Right lobe of liver (tissue), 6 donors: ENCODE measurements at regions not wholly inside any gene's neighbourhood (a gene's known extent, or its start where the extent isn't known, plus 50 kb on each side); places are given as distances from the start of the nearest gene placed in this dataset.
A peak's percentile ranks its signal among the peaks of the same experiment; 100 is the strongest.

Source experiments
- ATAC-seq, 4 donors: fragments of 200-7000 bp; cut with Tn5 transposase; one replicate each; pipeline ENCODE4 v1.9.1; 2020; ENCODE audit warnings: mild to moderate bottlenecking in 4 of 4, moderate library complexity in 4 of 4
- DNase-seq, 3 donors: peaks; one replicate each; pipeline ENCODE4 v3.0.0-alpha.2; 2020
- H3K27ac ChIP-seq, 3 donors: fragments of 200-600 bp; one replicate each; pipeline ENCODE4 v1.8.0; 2022
- H3K27me3 ChIP-seq, 2 donors: fragments of 200-600 bp; one replicate each; pipeline ENCODE4 v1.8.0; 2022
- H3K36me3 ChIP-seq, 4 donors: fragments of 200-600 bp; sonication (generic) in 1 of 4; one replicate each; pipeline versions ENCODE4 v1.5.1 to v1.8.0; 2017 to 2022; ENCODE audit warnings: control low read depth in 1 of 4
- H3K4me1 ChIP-seq, 4 donors: fragments of 200-600 bp; sonication (generic) in 1 of 4; one replicate each; pipeline versions ENCODE4 v1.5.1 to v1.8.0; 2017 to 2022; ENCODE audit warnings: control low read depth in 1 of 4
- H3K4me3 ChIP-seq, 3 donors: fragments of 200-600 bp; one replicate each; pipeline ENCODE4 v1.8.0; 2022
- H3K9me3 ChIP-seq, 4 donors: fragments of 200-600 bp; sonication (generic) in 1 of 4; one replicate each; pipeline versions ENCODE4 v1.5.1 to v1.8.0; 2017 to 2022; ENCODE audit warnings: control low read depth in 1 of 4
- CTCF ChIP-seq, 4 donors: fragments of 200-600 bp in 3 of 4; fragments of 450-650 bp in 1 of 4; IDR thresholded peaks; one replicate each; pipeline versions ENCODE4 v1.5.1 to v1.8.0; 2016 to 2022; ENCODE audit warnings: antibody characterized with exemption in 4 of 4, mild to moderate bottlenecking in 2 of 4
- POLR2A ChIP-seq: fragments of 450-650 bp; IDR thresholded peaks from one replicate; pipeline ENCODE4 v1.6.1; 2017; ENCODE audit warnings: antibody characterized with exemption, mild to moderate bottlenecking
- WGBS: methylation state at CpG from one replicate; pipeline ENCODE4 v1.1.6; 2018; ENCODE audit warnings: low coverage, low lambda C conversion rate; ENCODE audit not compliant: insufficient coverage; ENCODE audit errors: missing lambda C conversion rate; 5-methylcytosine and 5-hydroxymethylcytosine counted together
- intact Hi-C, 2 donors: fragments of 100-400 bp; cut with DNase I; formaldehyde crosslinking; loops; one replicate each; pipeline versions ENCODE4 v1.11.2 to v1.14.1; 2022
- donor health status: DM: no; HTN: yes; CAD: no.
- donor health status: DM: no; HTN: no; CAD: no.
- donor health status: DM: no; HTN: no; CAD: no.
- donor health status: DM: no; HTN: yes; CAD: no.
- donor health status: DM: no; HTN: yes; CAD: no.

- intact Hi-C loops: no loop called here
- ATAC-seq (no peak), DNase-seq (peak in 1 of 3 donors; percentile 39)
- Histone ChIP-seq H3K9me3 (no peaks in the 10 kb centered on the region), H3K4me1 (no peaks in the 10 kb centered on the region), H3K4me3 (no peak overlapping the region), H3K27ac (no peak overlapping the region), H3K27me3 (no peaks in the 10 kb centered on the region), H3K36me3 (no peaks in the 10 kb centered on the region)
- WGBS: no CpG with 5 or more reads among the region's 4 CpGs
- TF ChIP-seq POLR2A: no peak
- TF ChIP-seq CTCF (IDR thresholded peaks at IDR 0.05): no peak
These were observed 136.1 kb downstream of the DCAF12L2 start for GRCh38 chrX:126030021-126030420.

GRCh38 chrX:126063984-126064383 is 102.1 kb downstream of the DCAF12L2 start:
- H3K4me3 ChIP-seq: no peak overlapping the region
- 26% methylated on average over 4 of the region's 4 CpGs for WGBS
- H3K27me3 ChIP-seq: no peaks in the 10 kb centered on the region
- H3K4me1 ChIP-seq: no peaks in the 10 kb centered on the region
- no peaks in the 10 kb centered on the region for H3K36me3 ChIP-seq
- no peak overlapping the region for H3K27ac ChIP-seq
- intact Hi-C loops: no loop called here
- DNase-seq (no peak), ATAC-seq (no peak)
- TF ChIP-seq POLR2A (no peak), CTCF (IDR thresholded peaks at IDR 0.05) (no peak)
- H3K9me3 ChIP-seq: no peaks in the 10 kb centered on the region

- DNase-seq (peak in 1 of 3 donors; percentile 35), ATAC-seq (peak in 1 of 4 donors; percentile 35)
- intact Hi-C loops: no loop called here
- no peak overlapping the region for H3K27ac ChIP-seq
- WGBS: 73% methylated on average over 2 of the region's 9 CpGs
- H3K4me3 ChIP-seq: no peak overlapping the region
- H3K27me3 ChIP-seq: no peaks in the 10 kb centered on the region
- H3K9me3 ChIP-seq: no peaks in the 10 kb centered on the region
- H3K4me1 ChIP-seq: no peaks in the 10 kb centered on the region
- no peak for TF ChIP-seq CTCF (IDR thresholded peaks at IDR 0.05)
- TF ChIP-seq POLR2A: no peak
- no peaks in the 10 kb centered on the region for H3K36me3 ChIP-seq
These were observed 101.1 kb downstream of the DCAF12L2 start for GRCh38 chrX:126064901-126065541.

- Histone ChIP-seq H3K27me3 (no peaks in the 10 kb centered on the region), H3K4me1 (no peaks in the 10 kb centered on the region), H3K36me3 (no peaks in the 10 kb centered on the region), H3K4me3 (no peak overlapping the region), H3K9me3 (no peaks in the 10 kb centered on the region), H3K27ac (no peak overlapping the region)
- TF ChIP-seq POLR2A (no peak), CTCF (IDR thresholded peaks at IDR 0.05) (no peak)
- DNase-seq: peak in 2 of 3 donors; percentile 7 to 28
- intact Hi-C loops: no loop called here
- no peak for ATAC-seq
- 50% methylated on average over 1 of the region's 17 CpGs for WGBS
These were observed 100.0 kb downstream of the DCAF12L2 start for GRCh38 chrX:126065901-126066660.
